Progenitor cell of endocrine pancreas (in vitro differentiated cells): ENCODE measurements at regions not wholly inside any gene's neighbourhood (a gene's known extent, or its start where the extent isn't known, plus 50 kb on each side); places are given as distances from the start of the nearest gene placed in this dataset.

ENCODE experiments used
- DNase-seq: peaks from one replicate; pipeline ENCODE4 v3.0.0; 2021; ENCODE audit warnings: low spot score; ENCODE audit not compliant: unreplicated experiment
- H3K27ac Mint-ChIP-seq: 2 replicates; pipeline ENCODE4 v1.8.0; 2021; ENCODE audit warnings: mild to moderate bottlenecking, moderate library complexity, mixed read lengths
- H3K27me3 Mint-ChIP-seq: 2 replicates; pipeline ENCODE4 v1.8.0; 2021; ENCODE audit warnings: mixed read lengths
- H3K36me3 Mint-ChIP-seq: 2 replicates; pipeline ENCODE4 v1.8.0; 2022; ENCODE audit warnings: mixed read lengths; ENCODE audit not compliant: insufficient read depth
- H3K4me1 Mint-ChIP-seq: 2 replicates; pipeline ENCODE4 v1.8.0; 2021; ENCODE audit warnings: low read depth, mixed read lengths
- H3K4me3 Mint-ChIP-seq: 2 replicates; pipeline ENCODE4 v1.8.0; 2021; ENCODE audit warnings: low read depth, mild to moderate bottlenecking, moderate library complexity, mixed read lengths
- H3K9me3 Mint-ChIP-seq: 2 replicates; pipeline ENCODE4 v1.8.0; 2021; ENCODE audit warnings: low read depth, mixed read lengths
- CTCF ChIP-seq: fragments of 200-600 bp; sonication (generic); IDR thresholded peaks from one replicate; pipeline ENCODE4 v1.5.0; 2021; ENCODE audit warnings: antibody characterized with exemption, mild to moderate bottlenecking; ENCODE audit not compliant: unreplicated experiment

GRCh38 chr5:67814569-67815311 lies 400.8 kb upstream of the PIK3R1 start:
- Mint-ChIP-seq H3K27ac (no peak overlapping the region), H3K4me1 (peaks cover 21% of the 10 kb centered on the region), H3K36me3 (no peaks in the 10 kb centered on the region), H3K27me3 (peaks cover 3% of the 10 kb centered on the region), H3K9me3 (peaks cover 4% of the 10 kb centered on the region), H3K4me3 (no peak overlapping the region)
- TF ChIP-seq CTCF = no peak
- DNase-seq = no peak

- Mint-ChIP-seq H3K27me3 (peaks cover 7% of the 10 kb centered on the region), H3K27ac (no peak overlapping the region), H3K4me1 (peaks cover 21% of the 10 kb centered on the region), H3K4me3 (no peak overlapping the region), H3K36me3 (no peaks in the 10 kb centered on the region), H3K9me3 (peaks cover 3% of the 10 kb centered on the region)
- TF ChIP-seq CTCF = no peak
- no peak for DNase-seq
Observed at GRCh38 chr5:67813877-67814539, 401.5 kb upstream of the PIK3R1 start.

- Mint-ChIP-seq H3K36me3 (no peaks in the 10 kb centered on the region), H3K27me3 (peaks cover 10% of the 10 kb centered on the region), H3K4me1 (peaks cover 14% of the 10 kb centered on the region), H3K27ac (no peak overlapping the region), H3K4me3 (no peak overlapping the region), H3K9me3 (no peaks in the 10 kb centered on the region)
- DNase-seq = no peak
- TF ChIP-seq CTCF = no peak
Observed at GRCh38 chr5:67809589-67809988, 406.0 kb upstream of the PIK3R1 start.

GRCh38 chr5:67808340-67808739 lies 407.2 kb upstream of the PIK3R1 start:
- no peak overlapping the region for H3K4me3 Mint-ChIP-seq
- H3K27me3 Mint-ChIP-seq = peaks cover 10% of the 10 kb centered on the region
- peaks cover 10% of the 10 kb centered on the region for H3K4me1 Mint-ChIP-seq
- no peaks in the 10 kb centered on the region for H3K36me3 Mint-ChIP-seq
- no peak for DNase-seq
- no peak for TF ChIP-seq CTCF
- H3K27ac Mint-ChIP-seq = no peak overlapping the region
- no peaks in the 10 kb centered on the region for H3K9me3 Mint-ChIP-seq

GRCh38 chr5:67807439-67807888 lies 408.1 kb upstream of the PIK3R1 start:
- peaks cover 1% of the 10 kb centered on the region for H3K36me3 Mint-ChIP-seq
- no peak overlapping the region for H3K27ac Mint-ChIP-seq
- peaks cover 3% of the 10 kb centered on the region for H3K9me3 Mint-ChIP-seq
- no peak for DNase-seq
- peaks cover 10% of the 10 kb centered on the region for H3K27me3 Mint-ChIP-seq
- TF ChIP-seq CTCF = no peak
- H3K4me1 Mint-ChIP-seq = peaks cover 10% of the 10 kb centered on the region
- H3K4me3 Mint-ChIP-seq = no peak overlapping the region
